Pancreas (tissue), 10 donors: ENCODE measurements at regions not wholly inside any gene's neighbourhood (a gene's known extent, or its start where the extent isn't known, plus 50 kb on each side); places are given as distances from the start of the nearest gene placed in this dataset.

ENCODE experiments used
- ATAC-seq, 4 donors: fragments of 200-7000 bp; cut with Tn5 transposase; one replicate each; pipeline versions ENCODE4 v1.8.0 to v1.9.1; 2020; ENCODE audit warnings: mild to moderate bottlenecking in 4 of 4, moderate library complexity in 4 of 4
- DNase-seq, 6 donors: peaks; one replicate each; pipeline ENCODE4 v3.0.0-alpha.2; 2020
- FAIRE-seq: peaks from 2 replicates; lab custom pipeline; 2012; peaks lifted over from hg19 to GRCh38; lab: Jason Lieb, UNC
- H3K27ac ChIP-seq, 4 donors: fragments of 200-600 bp; sonication (generic); 1 replicate in 3 of 4; 2 replicates in 1 of 4; pipeline versions ENCODE4 v1.5.0 to v1.8.0; 2020
- H3K27me3 ChIP-seq, 4 donors: fragments of 200-600 bp; one replicate each; pipeline ENCODE4 v1.8.0; 2021
- H3K36me3 ChIP-seq, 3 donors: fragments of 200-600 bp; sonication (generic) in 1 of 3; one replicate each; pipeline versions ENCODE4 v1.5.0 to v1.8.0; 2020 to 2021
- H3K4me1 ChIP-seq, 3 donors: fragments of 200-600 bp; one replicate each; pipeline ENCODE4 v1.8.0; 2021
- H3K4me3 ChIP-seq, 4 donors: fragments of 200-600 bp; sonication (generic) in 2 of 4; one replicate each; pipeline versions ENCODE4 v1.5.0 to v1.8.0; 2020 to 2021
- H3K9me3 ChIP-seq, 4 donors: fragments of 200-600 bp; one replicate each; pipeline ENCODE4 v1.8.0; 2021
- CTCF ChIP-seq, 4 donors: fragments of 200-600 bp; sonication (generic) in 3 of 4; IDR thresholded peaks; one replicate each; pipeline versions ENCODE4 v1.5.0 to v1.8.0; 2021; ENCODE audit warnings: antibody characterized with exemption in 4 of 4
- WGBS, 2 donors: extraction: QIAGEN DNeasy Blood & Tissue Kit; methylation state at CpG; one replicate each; pipeline ENCODE4 v1.1.7; 2013; 5-methylcytosine and 5-hydroxymethylcytosine counted together
- intact Hi-C, 3 donors: fragments of 100-400 bp; cut with DNase I; formaldehyde crosslinking; loops; one replicate each; pipeline versions ENCODE4 v1.11.1 to v1.14.2; 2022
- donor health status: healthy with polysubstance abuse.
- donor health status: DM: no; HTN: no; CAD: no; lungs with moderate emphysema.
- donor health status: DM: no; HTN: no; CAD: no.
- donor health status: control.
- donor health status: control.
- donor health status: Bipolar disorder and iron deficiency.
- donor health status: DM: yes; HTN: yes; CAD: no.
- donor health status: DM: no; HTN: no; CAD: no.
- donor health status: DM: no; HTN: no; CAD: no.
- donor health status: DM: yes; HTN: yes; CAD: no.

GRCh38 chr12:105587237-105587636 lies 256.7 kb downstream of the C12orf75 start:
- WGBS, 2 donors = 33 to 39% methylated on average over 5 of the region's 5 CpGs
- DNase-seq = no peak

GRCh38 chr12:105588106-105588505 lies 257.6 kb downstream of the C12orf75 start:
- DNase-seq = no peak
- Histone ChIP-seq H3K4me1 (no peaks in the 10 kb centered on the region), H3K4me3 (no peak overlapping the region), H3K27me3 (no peaks in the 10 kb centered on the region), H3K36me3 (no peaks in the 10 kb centered on the region), H3K27ac (no peak overlapping the region), H3K9me3 (no peaks in the 10 kb centered on the region)
- TF ChIP-seq CTCF (IDR thresholded peaks at IDR 0.05) = no peak
- FAIRE-seq = no peak
- intact Hi-C loops = no loop called here
- no peak for ATAC-seq
- WGBS, 2 donors = 70 to 86% methylated on average over 4 of the region's 4 CpGs

More at GRCh38 chr12:105587237-105587636, 256.7 kb downstream of the C12orf75 start:
- Histone ChIP-seq H3K4me1 (no peaks in the 10 kb centered on the region), H3K27me3 (no peaks in the 10 kb centered on the region), H3K36me3 (no peaks in the 10 kb centered on the region), H3K9me3 (no peaks in the 10 kb centered on the region), H3K4me3 (no peak overlapping the region), H3K27ac (no peak overlapping the region)
- TF ChIP-seq CTCF (IDR thresholded peaks at IDR 0.05) = no peak
- ATAC-seq = no peak
- intact Hi-C loops = no loop called here
- no peak for FAIRE-seq

GRCh38 chr12:105590571-105590970 lies 260.1 kb downstream of the C12orf75 start:
- no peak for ATAC-seq
- no peaks in the 10 kb centered on the region for H3K36me3 ChIP-seq
- no peak overlapping the region for H3K27ac ChIP-seq
- H3K9me3 ChIP-seq = no peaks in the 10 kb centered on the region
- WGBS, 2 donors = 31 to 46% methylated on average over 1 of the region's 1 CpG
- H3K4me3 ChIP-seq = no peak overlapping the region
- intact Hi-C loops = no loop called here
- TF ChIP-seq CTCF (IDR thresholded peaks at IDR 0.05) = no peak
- no peaks in the 10 kb centered on the region for H3K4me1 ChIP-seq
- DNase-seq = no peak
- no peak for FAIRE-seq
- H3K27me3 ChIP-seq = no peaks in the 10 kb centered on the region

- H3K4me1 ChIP-seq = no peaks in the 10 kb centered on the region
- no peak for DNase-seq
- no peaks in the 10 kb centered on the region for H3K9me3 ChIP-seq
- H3K27ac ChIP-seq = no peak overlapping the region
- intact Hi-C loops = no loop called here
- H3K4me3 ChIP-seq = no peak overlapping the region
- H3K27me3 ChIP-seq = no peaks in the 10 kb centered on the region
- FAIRE-seq = no peak
- no peaks in the 10 kb centered on the region for H3K36me3 ChIP-seq
- ATAC-seq = no peak
- 52 to 57% methylated on average over 5 of the region's 5 CpGs for WGBS, 2 donors
- TF ChIP-seq CTCF (IDR thresholded peaks at IDR 0.05) = no peak
Observed at GRCh38 chr12:105595440-105595839, 264.9 kb downstream of the C12orf75 start.

GRCh38 chr12:105596731-105597130 lies 266.2 kb downstream of the C12orf75 start:
- no peak for ATAC-seq
- no peaks in the 10 kb centered on the region for H3K27me3 ChIP-seq
- no peaks in the 10 kb centered on the region for H3K9me3 ChIP-seq
- no peak overlapping the region for H3K4me3 ChIP-seq
- intact Hi-C loops = no loop called here
- no peaks in the 10 kb centered on the region for H3K4me1 ChIP-seq
- 61 to 66% methylated on average over 2 of the region's 2 CpGs for WGBS, 2 donors
- FAIRE-seq = no peak
- no peak for DNase-seq
- TF ChIP-seq CTCF (IDR thresholded peaks at IDR 0.05) = no peak
- H3K27ac ChIP-seq = no peak overlapping the region
- no peaks in the 10 kb centered on the region for H3K36me3 ChIP-seq
